GM18951 (cell line): ENCODE measurements at regions not wholly inside any gene's neighbourhood (a gene's known extent, or its start where the extent isn't known, plus 50 kb on each side); places are given as distances from the start of the nearest gene placed in this dataset.

Experiments
- POLR2A ChIP-seq: IDR thresholded peaks from 4 replicates; pipeline ENCODE4 v1.6.1; 2011; ENCODE audit warnings: mild to moderate bottlenecking; ENCODE audit not compliant: insufficient read length, insufficient read depth; ENCODE audit errors: extremely low read depth
- in situ Hi-C: fragments of 300-500 bp; cut with MboI; formaldehyde crosslinking; loops from one replicate; pipeline ENCODE4 v1.12.0; 2022; ENCODE audit warnings: low sequenced_read_pairs, mixed read lengths, inconsistent platforms; ENCODE audit not compliant: unreplicated experiment

- in situ Hi-C loops: no loop called here
These were observed 286.2 kb upstream of the DUSP10 start for GRCh38 chr1:222028116-222028515.

DNA sequence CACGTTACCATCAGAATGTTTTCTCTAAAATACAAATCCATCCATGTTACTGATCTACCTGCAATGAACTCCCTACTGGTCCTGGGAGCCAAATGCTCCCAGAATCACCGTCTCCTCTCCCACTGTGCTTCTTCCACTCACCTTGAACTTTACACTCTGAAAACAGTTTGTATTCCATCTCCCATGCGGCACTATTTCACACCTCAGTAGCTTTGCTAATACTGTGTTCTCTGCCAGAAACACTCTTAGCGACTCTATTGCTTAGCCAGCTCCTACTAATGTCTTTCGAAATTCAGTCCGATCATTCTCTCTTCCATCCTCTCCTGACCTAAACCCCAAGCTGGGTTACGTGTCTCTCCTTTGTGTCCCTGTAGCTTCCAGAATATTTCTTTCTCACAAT, 284.4 kb upstream of the DUSP10 start:
- TF ChIP-seq POLR2A: no peak
- in situ Hi-C loops: no loop called here

More at GRCh38 chr1:222028116-222028515, 286.2 kb upstream of the DUSP10 start:
- TF ChIP-seq POLR2A: no peak

- in situ Hi-C loops: no loop called here
- TF ChIP-seq POLR2A: no peak
These were observed 281.1 kb upstream of the DUSP10 start for GRCh38 chr1:222023025-222023424.

- TF ChIP-seq POLR2A: no peak
- in situ Hi-C loops: no loop called here
These were observed 279.2 kb upstream of the DUSP10 start for GRCh38 chr1:222021129-222021528.

GRCh38 chr1:222020553-222020952, 278.7 kb upstream of the DUSP10 start:
- in situ Hi-C loops: no loop called here
- TF ChIP-seq POLR2A: no peak

GRCh38 chr1:222019029-222019428, 277.1 kb upstream of the DUSP10 start:
- no peak for TF ChIP-seq POLR2A

GRCh38 chr1:222018041-222018440, 276.2 kb upstream of the DUSP10 start:
- no peak for TF ChIP-seq POLR2A
- in situ Hi-C loops: no loop called here

More at GRCh38 chr1:222019029-222019428, 277.1 kb upstream of the DUSP10 start:
- in situ Hi-C loops: no loop called here

GRCh38 chr1:222015686-222016085, 273.8 kb upstream of the DUSP10 start:
- in situ Hi-C loops: no loop called here

DNA sequence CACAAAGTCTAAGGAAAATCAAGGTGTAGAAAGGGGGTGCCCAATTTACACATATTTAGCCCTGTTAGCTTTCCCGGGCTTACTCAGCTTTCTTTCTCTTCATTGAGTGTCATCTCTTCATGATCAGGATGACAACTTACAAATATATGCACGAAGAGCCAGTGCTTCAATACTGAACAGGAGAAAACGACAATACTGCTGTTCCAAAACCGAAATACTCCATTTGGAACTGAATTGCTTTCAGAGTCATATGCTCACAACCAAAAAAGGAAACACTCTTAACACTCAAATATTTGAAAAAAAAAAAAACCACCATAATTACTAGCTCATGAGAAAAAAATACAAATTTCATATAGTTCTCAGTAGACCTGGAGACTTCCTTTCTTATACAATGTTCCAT, 272.1 kb upstream of the DUSP10 start:
- TF ChIP-seq POLR2A: no peak
- in situ Hi-C loops: no loop called here

More at GRCh38 chr1:222015686-222016085, 273.8 kb upstream of the DUSP10 start:
- no peak for TF ChIP-seq POLR2A

DNA sequence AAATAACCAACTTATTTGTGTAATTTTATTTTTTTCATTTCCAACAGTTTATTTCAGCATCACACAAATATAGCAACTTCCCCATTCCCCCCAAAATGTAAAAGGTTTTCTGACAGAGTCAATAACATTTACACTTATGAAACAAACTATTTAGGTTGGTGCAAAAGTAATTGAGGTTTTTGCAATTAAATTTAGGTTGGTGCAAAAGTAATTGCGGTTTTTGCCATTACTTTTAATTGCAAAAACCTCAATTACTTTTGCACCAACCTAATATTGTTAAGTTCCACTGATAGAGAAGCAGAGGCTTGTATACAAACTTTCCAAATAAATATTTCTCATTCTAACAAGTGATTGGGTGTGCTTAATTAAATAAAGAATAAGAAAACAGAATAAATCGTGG, 270.9 kb upstream of the DUSP10 start:
- in situ Hi-C loops: no loop called here
- TF ChIP-seq POLR2A: no peak

DNA sequence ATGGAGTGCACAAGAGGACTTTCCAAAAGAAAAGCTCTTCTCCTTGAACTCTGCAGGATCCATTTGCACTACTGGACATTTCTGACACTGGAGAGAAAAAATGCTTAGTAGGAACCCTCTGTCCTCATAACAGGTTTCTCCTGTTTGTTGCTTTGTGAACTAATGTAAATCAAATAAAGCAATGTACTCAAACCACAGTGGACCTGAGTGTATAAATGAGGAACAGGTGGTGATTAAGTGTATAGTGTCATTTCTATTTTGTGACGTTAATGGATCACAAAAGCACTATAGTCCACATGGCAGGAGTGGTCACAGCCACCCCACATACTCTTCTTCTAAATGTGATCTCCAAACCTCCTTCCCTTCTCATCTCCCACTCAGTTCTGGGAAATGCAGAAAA, 268.4 kb upstream of the DUSP10 start:
- TF ChIP-seq POLR2A: no peak
- in situ Hi-C loops: no loop called here

DNA sequence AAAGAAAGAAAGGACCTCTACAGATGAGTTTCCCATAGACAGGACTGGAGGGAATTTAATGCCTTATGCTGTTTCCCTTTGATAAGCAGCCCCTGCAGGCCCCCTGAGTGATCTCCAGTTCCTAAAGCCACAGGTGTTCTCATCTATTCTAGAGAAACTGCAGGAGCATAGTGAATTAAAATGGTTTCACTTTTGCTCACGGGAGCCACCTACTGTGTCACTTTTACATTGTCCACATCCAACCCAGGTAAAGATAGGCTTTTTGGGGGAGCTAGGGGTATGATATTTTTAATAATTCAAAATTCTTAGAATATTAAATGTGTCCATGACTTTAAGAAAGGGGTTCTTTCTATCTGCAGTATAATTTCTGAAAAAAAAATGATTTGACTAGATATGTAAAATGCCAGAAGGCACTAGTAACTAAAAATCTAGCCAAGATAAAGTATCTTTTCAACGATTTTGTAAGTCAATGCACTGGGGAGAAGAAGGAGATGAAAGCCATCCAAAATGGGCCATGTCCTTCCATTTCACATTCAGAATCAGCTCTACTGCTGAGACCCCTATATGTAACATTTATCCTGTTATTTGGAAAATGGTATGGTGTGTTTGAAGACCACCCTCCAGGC, 267.3 kb upstream of the DUSP10 start:
- in situ Hi-C loops: no loop called here
- no peak for TF ChIP-seq POLR2A

- in situ Hi-C loops: no loop called here
- TF ChIP-seq POLR2A: no peak
These were observed 264.8 kb upstream of the DUSP10 start for GRCh38 chr1:222006715-222007114.

DNA sequence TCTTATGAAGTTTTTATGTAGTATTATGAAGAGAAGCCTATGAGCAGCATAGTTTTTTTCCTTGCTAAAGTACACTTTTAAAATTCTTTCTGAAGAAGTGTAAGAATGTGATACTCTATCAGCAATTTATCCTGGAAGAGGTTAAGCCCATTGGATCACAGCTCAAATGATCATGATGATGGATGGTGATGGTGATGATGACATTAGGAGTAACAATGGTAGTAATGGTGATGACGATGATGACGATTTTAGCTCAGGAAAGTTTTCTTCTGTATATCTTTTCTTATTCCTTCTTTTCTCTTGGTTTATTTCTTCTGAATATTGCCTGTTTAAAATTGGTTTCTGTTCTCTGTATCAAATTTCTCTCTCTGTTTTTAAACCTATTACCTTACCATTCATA, 262.9 kb upstream of the DUSP10 start:
- TF ChIP-seq POLR2A: no peak

DNA sequence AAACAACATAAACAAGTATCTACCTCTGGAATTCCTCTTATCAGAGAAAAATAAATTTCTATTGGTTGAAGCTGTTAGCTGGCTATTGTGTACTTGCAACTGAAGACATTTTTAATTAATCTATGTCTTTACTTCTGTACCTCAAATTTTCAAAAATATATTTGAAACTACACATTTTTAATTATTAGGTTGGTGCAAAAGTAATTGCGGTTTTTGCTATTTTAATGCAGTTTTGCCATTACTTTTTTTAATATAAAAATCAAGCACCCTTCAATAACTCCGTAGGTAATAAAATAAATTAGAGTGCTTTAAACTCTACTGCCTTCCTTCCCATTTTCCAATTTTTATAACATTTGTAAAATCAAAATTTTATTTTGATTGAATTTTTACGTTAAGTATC, 262.1 kb upstream of the DUSP10 start:
- in situ Hi-C loops: no loop called here
- no peak for TF ChIP-seq POLR2A

More for the DNA sequence above, 262.9 kb upstream of the DUSP10 start:
- in situ Hi-C loops: no loop called here

DNA sequence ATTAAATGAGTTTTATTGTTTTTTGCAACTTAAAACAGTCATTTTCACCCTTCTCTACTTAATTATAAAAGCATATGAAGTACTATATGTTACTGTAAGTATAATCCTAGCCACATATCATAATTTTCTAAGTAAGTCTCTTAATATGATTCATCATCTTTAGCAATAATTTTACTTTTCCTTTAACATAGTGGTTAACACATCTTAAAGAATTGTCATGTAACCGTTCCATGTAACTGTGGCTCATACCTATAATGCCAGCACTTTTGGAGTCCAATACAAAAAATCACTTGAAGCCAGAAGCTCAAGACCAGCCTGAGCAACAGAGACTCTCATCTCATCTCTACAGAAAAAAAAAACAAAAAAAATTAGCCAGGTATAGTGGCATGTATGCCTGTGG, 260.6 kb upstream of the DUSP10 start:
- in situ Hi-C loops: no loop called here
- no peak for TF ChIP-seq POLR2A
